H1 (cell line): ENCODE measurements at regions not wholly inside any gene's neighbourhood (a gene's known extent, or its start where the extent isn't known, plus 50 kb on each side); places are given as distances from the start of the nearest gene placed in this dataset.
"Not testable (repeated sequence)": the region's sequence is repeated elsewhere in the genome, so short reads cannot be mapped to it uniquely, and the experiment has no call there.

Experiments
- CTCF ChIA-PET: fragments of 300-600 bp; sonication (Branson Sonifier 250); formaldehyde crosslinking; loops from one replicate; lab custom pipeline; 2021; ENCODE audit not compliant: partially characterized antibody; lab: Charles Lee
- POLR2A ChIA-PET: fragments of 300-600 bp; sonication (Branson Sonifier 250); formaldehyde crosslinking; loops from one replicate; lab custom pipeline; 2021; ENCODE audit warnings: inconsistent platforms; ENCODE audit not compliant: partially characterized antibody; lab: Charles Lee
- DNase-seq, 2 experiments: peaks; one replicate each; pipeline versions ENCODE4 v3.0.0 to v3.0.0-alpha.2; 2010 to 2022; ENCODE audit warnings: low spot score in 2 of 2, low read depth in 1 of 2, mixed read lengths in 1 of 2
- FAIRE-seq: peaks from 2 replicates; lab custom pipeline; 2011; peaks lifted over from hg19 to GRCh38; lab: Jason Lieb, UNC
- H2AFZ ChIP-seq: 2 replicates; pipeline ENCODE4 v1.8.1; 2012; ENCODE audit warnings: low read length, inconsistent platforms
- H2AK5ac ChIP-seq: 2 replicates; pipeline ENCODE4 v1.6.1; 2013; ENCODE audit warnings: low read depth, low read length
- H2BK120ac ChIP-seq: replicated peaks from 2 replicates; pipeline ENCODE3; 2013; ENCODE audit warnings: low read depth, low read length, inconsistent platforms
- H2BK12ac ChIP-seq: 2 replicates; pipeline ENCODE4 v1.6.1; 2013; ENCODE audit warnings: low read depth, low read length
- H2BK15ac ChIP-seq: 2 replicates; pipeline ENCODE4 v1.6.1; 2013; ENCODE audit warnings: low read length
- H2BK20ac ChIP-seq: 2 replicates; pipeline ENCODE4 v1.6.1; 2013; ENCODE audit warnings: low read length
- H2BK5ac ChIP-seq: 2 replicates; pipeline ENCODE4 v1.6.1; 2013; ENCODE audit warnings: low read depth, low read length
- H3K14ac ChIP-seq: 2 replicates; pipeline ENCODE4 v1.6.1; 2013; ENCODE audit warnings: inconsistent platforms; ENCODE audit not compliant: insufficient read length
- H3K18ac ChIP-seq: 2 replicates; pipeline ENCODE4 v1.6.1; 2013; ENCODE audit warnings: low read length; ENCODE audit errors: extremely low read depth
- H3K23ac ChIP-seq: 2 replicates; pipeline ENCODE4 v1.6.1; 2013; ENCODE audit warnings: inconsistent platforms; ENCODE audit not compliant: insufficient read length
- H3K23me2 ChIP-seq: 2 replicates; pipeline ENCODE4 v1.6.1; 2013; ENCODE audit warnings: low read depth, low read length
- H3K27ac ChIP-seq: 2 replicates; pipeline ENCODE4 v1.6.1; 2011; ENCODE audit warnings: low read depth, low read length, inconsistent platforms
- H3K27me3 ChIP-seq, 4 experiments: replicated peaks in 1 of 4; 1 replicate in 1 of 4; 2 replicates in 3 of 4; pipeline versions ENCODE4 v1.6.1 to v1.8.1; 2011 to 2013; ENCODE audit warnings: low read length in 3 of 4, mild to moderate bottlenecking in 3 of 4, inconsistent platforms in 2 of 4, mixed read lengths in 2 of 4, moderate library complexity in 1 of 4; ENCODE audit not compliant: control insufficient read depth in 3 of 4, insufficient read depth in 3 of 4; ENCODE audit errors: extremely low read depth in 1 of 4
- H3K36me3 ChIP-seq, 4 experiments: 2 replicates each; pipeline versions ENCODE4 v1.6.1 to v1.8.1; 2011 to 2013; ENCODE audit warnings: mild to moderate bottlenecking in 4 of 4, low read length in 3 of 4, moderate library complexity in 2 of 4, control low read depth in 1 of 4, inconsistent platforms in 1 of 4; ENCODE audit not compliant: insufficient read depth in 4 of 4, control insufficient read depth in 2 of 4
- H3K4ac ChIP-seq: replicated peaks from 2 replicates; pipeline ENCODE3; 2013; ENCODE audit warnings: low read length, low read depth, mixed read lengths, inconsistent platforms; ENCODE audit not compliant: insufficient read length
- H3K4me1 ChIP-seq, 4 experiments: replicated peaks in 1 of 4; 1 replicate in 1 of 4; 2 replicates in 3 of 4; pipeline versions ENCODE4 v1.6.1 to v1.8.1; 2011 to 2013; ENCODE audit warnings: low read length in 3 of 4, inconsistent platforms in 2 of 4, mixed read lengths in 1 of 4; ENCODE audit not compliant: insufficient read depth in 4 of 4, control insufficient read depth in 3 of 4
- H3K4me2 ChIP-seq, 2 experiments: 2 replicates each; pipeline versions ENCODE4 v1.6.1 to v1.8.1; 2011 to 2013; ENCODE audit warnings: low read depth in 2 of 2, low read length in 2 of 2, control low read depth in 1 of 2, inconsistent platforms in 1 of 2, mild to moderate bottlenecking in 1 of 2; ENCODE audit not compliant: insufficient read depth in 1 of 2
- H3K4me3 ChIP-seq, 4 experiments: fragments of 200-600, 300-600 bp in 1 of 4; sonication (generic), shearing (Covaris generic), sonication (Bioruptor Twin) in 1 of 4; 2 replicates each; pipeline versions ENCODE4 v1.5.1 to v1.8.1; 2011 to 2016; ENCODE audit warnings: low read length in 4 of 4, low read depth in 3 of 4, control low read depth in 2 of 4, inconsistent platforms in 2 of 4, mild to moderate bottlenecking in 2 of 4, mixed read lengths in 1 of 4, moderate library complexity in 1 of 4; ENCODE audit not compliant: insufficient read depth in 2 of 4; ENCODE audit errors: extremely low read depth in 1 of 4
- H3K56ac ChIP-seq: replicated peaks from 2 replicates; pipeline ENCODE3; 2013; ENCODE audit warnings: low read depth, mild to moderate bottlenecking, mixed read lengths, low read length, inconsistent platforms; ENCODE audit not compliant: insufficient read length
- H3K79me1 ChIP-seq: 2 replicates; pipeline ENCODE4 v1.6.1; 2013; ENCODE audit warnings: low read depth, low read length, control low read depth
- H3K79me2 ChIP-seq, 2 experiments: 2 replicates each; pipeline versions ENCODE4 v1.6.1 to v1.8.1; 2012 to 2013; ENCODE audit warnings: low read length in 2 of 2, mild to moderate bottlenecking in 2 of 2, inconsistent platforms in 1 of 2; ENCODE audit not compliant: insufficient read depth in 2 of 2, control insufficient read depth in 1 of 2
- H3K9ac ChIP-seq, 4 experiments: replicated peaks in 1 of 4; 1 replicate in 1 of 4; 2 replicates in 3 of 4; pipeline versions ENCODE4 v1.6.1 to v1.8.1; 2011 to 2013; ENCODE audit warnings: low read depth in 3 of 4, low read length in 3 of 4, control low read depth in 2 of 4, mild to moderate bottlenecking in 2 of 4, moderate library complexity in 2 of 4, inconsistent platforms in 1 of 4; ENCODE audit errors: extremely low read depth in 1 of 4
- H3K9me3 ChIP-seq, 2 experiments: 2 replicates each; pipeline versions ENCODE4 v1.6.1 to v1.8.1; 2012 to 2013; ENCODE audit warnings: mild to moderate bottlenecking in 2 of 2, moderate library complexity in 2 of 2, control low read depth in 1 of 2, inconsistent platforms in 1 of 2, low read depth in 1 of 2, low read length in 1 of 2, mixed read lengths in 1 of 2; ENCODE audit not compliant: insufficient read depth in 2 of 2
- H4K20me1 ChIP-seq, 2 experiments: replicated peaks in 1 of 2; 2 replicates each; pipeline versions ENCODE3 to v1.8.1; 2011 to 2013; ENCODE audit warnings: inconsistent platforms in 2 of 2, low read length in 2 of 2, mild to moderate bottlenecking in 1 of 2; ENCODE audit not compliant: insufficient read depth in 2 of 2, control insufficient read depth in 1 of 2
- H4K5ac ChIP-seq: 2 replicates; pipeline ENCODE4 v1.6.1; 2013; ENCODE audit warnings: low read length, low read depth, mixed read lengths, inconsistent platforms; ENCODE audit not compliant: insufficient read length
- H4K8ac ChIP-seq: 2 replicates; pipeline ENCODE4 v1.8.0; 2013; ENCODE audit warnings: mild to moderate bottlenecking, moderate library complexity, low read length, inconsistent platforms; ENCODE audit not compliant: insufficient read depth; ENCODE audit errors: extremely low read depth
- H4K91ac ChIP-seq: replicated peaks from 2 replicates; pipeline ENCODE3; 2013; ENCODE audit warnings: low read length, mixed read lengths, inconsistent platforms; ENCODE audit not compliant: insufficient read length
- WGBS, 2 experiments: shearing (Covaris generic) in 1 of 2; methylation state at CpG; one replicate each; pipeline versions ENCODE4 v1.1.6 to v1.1.7; 2013 to 2015; ENCODE audit warnings: low lambda C conversion rate in 2 of 2, mixed read lengths in 2 of 2, inconsistent platforms in 1 of 2, low coverage in 1 of 2, missing lambda C conversion rate in 1 of 2; ENCODE audit not compliant: insufficient replicate concordance in 2 of 2, insufficient coverage in 1 of 2, insufficient read length in 1 of 2; ENCODE audit errors: extremely low coverage in 1 of 2, missing lambda C conversion rate in 1 of 2; 5-methylcytosine and 5-hydroxymethylcytosine counted together

- H3K79me1 ChIP-seq, H2BK15ac ChIP-seq, H2BK5ac ChIP-seq, H2AFZ ChIP-seq, H3K14ac ChIP-seq, H3K27me3 ChIP-seq, H2BK20ac ChIP-seq, H3K9ac ChIP-seq, H4K5ac ChIP-seq, H3K56ac ChIP-seq, H3K23me2 ChIP-seq, FAIRE-seq, H4K8ac ChIP-seq, H3K4ac ChIP-seq, H3K36me3 ChIP-seq, DNase-seq, H3K79me2 ChIP-seq, H3K18ac ChIP-seq, H2BK120ac ChIP-seq, H3K23ac ChIP-seq, H3K9me3 ChIP-seq, H4K20me1 ChIP-seq, H2BK12ac ChIP-seq, H3K4me2 ChIP-seq, H4K91ac ChIP-seq, POLR2A ChIA-PET, H3K4me3 ChIP-seq, H3K4me1 ChIP-seq, H3K27ac ChIP-seq, H2AK5ac ChIP-seq: not testable (repeated sequence)
- CTCF ChIA-PET = interaction anchor here (1.1 to 1.2 kb wide), 2 partner anchors 15 to 24 kb away, joined by 4 to 5 read pairs; no protein-coding TSS in a partner anchor
- WGBS, 2 experiments = 59 to 100% methylated on average over 1 to 4 of the region's 4 CpGs
These were observed 104.6 kb upstream of the GREM2 start for GRCh38 chr1:240716538-240716937.
